ENCODE measurements at regions not wholly inside any gene's neighbourhood (a gene's known extent, or its start where the extent isn't known, plus 50 kb on each side); places are given as distances from the start of the nearest gene placed in this dataset.
"Not testable (repeated sequence)": the region's sequence is repeated elsewhere in the genome, so short reads cannot be mapped to it uniquely, and the experiment has no call there.

DNA sequence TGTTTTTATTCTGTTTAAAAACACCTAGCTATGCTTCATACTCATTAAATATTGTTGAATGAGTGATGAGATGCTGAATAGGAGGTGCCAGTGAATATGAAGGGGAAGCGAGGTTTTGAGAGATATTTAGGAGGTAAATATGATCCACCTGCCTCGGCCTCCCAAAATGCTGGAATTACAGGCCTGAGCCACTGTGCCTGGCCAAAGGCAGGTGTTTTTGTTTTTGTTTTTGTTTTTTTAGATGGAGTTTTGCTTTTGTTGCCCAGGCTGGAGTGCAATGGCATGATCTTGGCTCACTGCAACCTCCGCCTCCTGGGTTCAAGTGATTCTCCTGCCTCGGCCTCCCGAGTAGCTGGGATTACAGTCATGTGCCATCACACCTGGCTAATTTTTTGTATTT, 75.3 kb upstream of the VKORC1L1 start:
- H3K36me3 Mint-ChIP-seq; POLR2A ChIA-PET; ATAC-seq (ENCODE audit: low read depth); H3K27ac Mint-ChIP-seq; DNase-seq; H3K27me3 Mint-ChIP-seq; H3K4me3 Mint-ChIP-seq; H3K9me3 Mint-ChIP-seq: not testable (repeated sequence)
- peaks cover 10% of the 10 kb centered on the region for H3K4me1 Mint-ChIP-seq

DNA sequence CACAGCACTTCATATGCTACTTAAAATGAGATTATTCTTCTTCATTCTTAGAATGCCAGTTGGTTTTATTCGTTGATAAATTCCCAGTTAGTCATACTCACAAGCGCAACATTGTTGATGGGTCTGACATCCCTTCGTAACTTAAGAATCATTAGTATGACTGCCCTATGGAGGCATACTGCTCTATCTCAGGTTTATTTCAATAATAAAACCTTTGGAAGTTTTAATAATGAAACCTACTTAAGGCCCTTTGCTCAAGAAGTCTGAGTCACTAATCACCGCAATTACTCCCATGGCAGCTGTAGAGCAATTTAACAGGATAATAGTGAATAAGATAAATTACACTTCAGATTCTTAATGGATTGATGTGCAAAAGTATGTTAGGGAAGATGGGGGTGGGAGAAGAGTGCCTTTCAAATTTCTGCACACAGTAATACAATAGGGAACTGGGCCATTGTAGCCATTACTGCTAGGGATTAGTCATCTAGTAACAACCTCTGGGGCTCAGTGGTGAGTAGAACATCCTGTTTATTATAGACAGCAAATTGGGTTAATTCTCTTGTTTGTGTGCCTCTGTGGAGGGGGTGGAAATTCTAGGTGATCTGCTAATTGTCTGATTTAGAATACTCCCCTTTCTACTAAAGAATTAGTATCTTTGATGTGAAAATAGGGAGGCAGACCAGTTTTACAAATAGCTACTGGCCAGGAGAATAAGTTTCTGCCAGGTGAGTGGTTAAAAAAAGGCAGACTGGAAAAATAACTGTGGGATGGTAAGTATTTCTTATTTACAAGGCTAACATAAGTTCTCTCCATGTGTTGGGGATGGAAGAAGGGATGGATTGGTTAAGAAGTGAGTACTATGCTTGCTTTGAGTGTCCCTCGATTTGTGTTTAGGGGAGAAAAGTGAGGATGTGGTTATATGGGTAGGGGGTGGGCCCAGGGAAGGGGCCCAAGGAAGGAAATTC, 74.5 kb upstream of the VKORC1L1 start:
- H3K9me3 Mint-ChIP-seq: no peaks in the 10 kb centered on the region
- ATAC-seq (ENCODE audit: low read depth): peak; percentile 96
- peaks cover 10% of the 10 kb centered on the region for H3K4me1 Mint-ChIP-seq
- no peak for DNase-seq
- peaks cover 6% of the 10 kb centered on the region for H3K36me3 Mint-ChIP-seq
- POLR2A ChIA-PET: no interaction called here
- H3K27me3 Mint-ChIP-seq: no peaks in the 10 kb centered on the region
- H3K27ac Mint-ChIP-seq: peak overlapping the region; percentile 72
- peak overlapping the region; percentile 40 for H3K4me3 Mint-ChIP-seq

DNA sequence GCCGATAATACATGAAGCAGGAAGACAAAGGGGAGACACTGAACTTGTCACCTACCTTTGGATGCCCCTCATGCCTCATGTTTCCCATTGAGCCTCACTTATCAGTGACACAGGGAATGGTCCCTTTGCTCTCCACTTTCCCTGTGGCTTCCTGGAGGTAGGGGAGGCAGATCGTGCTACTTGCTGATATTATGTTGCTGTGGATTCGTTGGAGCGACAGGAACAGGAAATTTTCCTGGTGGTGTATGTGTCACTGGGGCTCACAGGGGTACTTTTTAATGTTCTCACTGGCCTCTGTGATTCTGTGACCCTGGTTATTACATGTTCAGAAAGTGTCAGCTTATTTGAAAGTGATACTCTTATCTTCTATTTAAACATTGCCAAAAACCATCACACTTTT, 72.7 kb upstream of the VKORC1L1 start:
- DNase-seq; H3K4me3 Mint-ChIP-seq; ATAC-seq (ENCODE audit: low read depth); H3K9me3 Mint-ChIP-seq; H3K36me3 Mint-ChIP-seq; H3K27ac Mint-ChIP-seq; POLR2A ChIA-PET; H3K27me3 Mint-ChIP-seq: not testable (repeated sequence)
- peaks cover 10% of the 10 kb centered on the region for H3K4me1 Mint-ChIP-seq

DNA sequence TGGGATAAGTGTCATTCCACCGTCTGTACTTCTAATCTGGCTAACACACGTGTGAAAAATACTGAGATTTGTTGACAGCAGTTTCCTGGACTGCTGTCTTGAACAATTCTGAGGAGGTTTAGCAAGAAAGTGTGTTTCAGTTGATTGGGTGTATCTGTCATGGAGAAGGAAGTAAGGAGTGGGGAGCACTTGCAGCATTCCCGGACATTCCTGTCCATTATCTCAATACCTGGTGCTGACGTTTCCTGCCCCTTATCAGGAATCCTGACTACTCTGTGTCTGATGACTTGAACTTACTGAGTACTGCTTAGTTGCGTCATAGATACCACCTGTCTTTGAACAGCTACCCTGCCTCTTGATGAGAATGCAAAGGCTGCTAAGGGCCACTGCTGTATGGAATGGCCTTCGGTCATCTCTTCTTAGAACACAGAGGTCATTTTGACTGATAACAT, 72.0 kb upstream of the VKORC1L1 start:
- no peaks in the 10 kb centered on the region for H3K9me3 Mint-ChIP-seq
- no peak overlapping the region for H3K4me3 Mint-ChIP-seq
- no peak overlapping the region for H3K27ac Mint-ChIP-seq
- POLR2A ChIA-PET: no interaction called here
- H3K36me3 Mint-ChIP-seq: peaks cover 6% of the 10 kb centered on the region
- DNase-seq (no peak), ATAC-seq (ENCODE audit: low read depth) (no peak)
- no peaks in the 10 kb centered on the region for H3K27me3 Mint-ChIP-seq
- peaks cover 10% of the 10 kb centered on the region for H3K4me1 Mint-ChIP-seq

DNA sequence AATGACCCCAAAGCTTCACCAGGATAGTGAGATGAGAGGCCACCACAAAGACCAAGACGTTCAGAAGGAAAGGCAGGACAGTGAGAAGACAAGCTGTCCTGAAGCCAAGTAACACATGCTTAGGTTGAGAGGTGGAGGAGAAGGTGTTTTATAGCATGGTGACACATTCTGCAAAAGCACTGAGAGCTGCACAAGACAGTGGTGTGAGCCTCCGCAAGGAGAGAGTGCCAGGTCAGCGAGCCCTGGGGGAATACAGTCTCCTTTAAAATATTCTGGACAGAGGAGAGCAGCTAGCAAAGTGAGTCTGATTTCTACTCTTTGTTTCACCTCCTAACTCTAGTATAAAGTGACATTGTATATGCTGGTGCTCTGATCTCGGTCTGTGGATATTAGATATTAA, 68.0 kb upstream of the VKORC1L1 start:
- H3K4me3 Mint-ChIP-seq: no peak overlapping the region
- peaks cover 2% of the 10 kb centered on the region for H3K27me3 Mint-ChIP-seq
- H3K27ac Mint-ChIP-seq: no peak overlapping the region
- ATAC-seq (ENCODE audit: low read depth) (no peak), DNase-seq (no peak)
- POLR2A ChIA-PET: interaction anchor here (0.6 kb wide), 1 partner anchor 872 kb away, joined by 4 read pairs; no protein-coding TSS in a partner anchor
- no peaks in the 10 kb centered on the region for H3K4me1 Mint-ChIP-seq
- H3K9me3 Mint-ChIP-seq: peaks cover 2% of the 10 kb centered on the region
- H3K36me3 Mint-ChIP-seq: peaks cover 3% of the 10 kb centered on the region

DNA sequence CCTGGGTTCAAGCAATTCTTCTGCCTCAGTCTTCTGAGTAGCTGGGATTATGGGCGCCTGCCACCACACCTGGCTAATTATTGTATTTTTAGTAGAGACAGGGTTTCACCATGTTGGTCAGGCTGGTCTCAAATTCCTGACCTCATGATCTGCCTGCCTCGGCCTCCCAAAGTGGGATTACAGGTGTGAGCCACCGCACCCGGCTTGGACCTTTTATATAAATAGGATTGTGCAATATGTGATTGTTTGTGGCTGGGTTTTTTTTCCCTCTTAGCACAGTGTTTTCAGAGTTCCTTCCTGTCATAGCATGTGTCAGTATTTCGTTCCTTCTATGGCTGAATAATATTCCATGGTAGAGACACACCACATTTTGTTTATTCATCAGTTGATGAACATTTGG, 65.8 kb upstream of the VKORC1L1 start:
- DNase-seq; H3K36me3 Mint-ChIP-seq; H3K9me3 Mint-ChIP-seq; H3K4me3 Mint-ChIP-seq; POLR2A ChIA-PET; H3K27ac Mint-ChIP-seq; ATAC-seq (ENCODE audit: low read depth); H3K4me1 Mint-ChIP-seq; H3K27me3 Mint-ChIP-seq: not testable (repeated sequence)

DNA sequence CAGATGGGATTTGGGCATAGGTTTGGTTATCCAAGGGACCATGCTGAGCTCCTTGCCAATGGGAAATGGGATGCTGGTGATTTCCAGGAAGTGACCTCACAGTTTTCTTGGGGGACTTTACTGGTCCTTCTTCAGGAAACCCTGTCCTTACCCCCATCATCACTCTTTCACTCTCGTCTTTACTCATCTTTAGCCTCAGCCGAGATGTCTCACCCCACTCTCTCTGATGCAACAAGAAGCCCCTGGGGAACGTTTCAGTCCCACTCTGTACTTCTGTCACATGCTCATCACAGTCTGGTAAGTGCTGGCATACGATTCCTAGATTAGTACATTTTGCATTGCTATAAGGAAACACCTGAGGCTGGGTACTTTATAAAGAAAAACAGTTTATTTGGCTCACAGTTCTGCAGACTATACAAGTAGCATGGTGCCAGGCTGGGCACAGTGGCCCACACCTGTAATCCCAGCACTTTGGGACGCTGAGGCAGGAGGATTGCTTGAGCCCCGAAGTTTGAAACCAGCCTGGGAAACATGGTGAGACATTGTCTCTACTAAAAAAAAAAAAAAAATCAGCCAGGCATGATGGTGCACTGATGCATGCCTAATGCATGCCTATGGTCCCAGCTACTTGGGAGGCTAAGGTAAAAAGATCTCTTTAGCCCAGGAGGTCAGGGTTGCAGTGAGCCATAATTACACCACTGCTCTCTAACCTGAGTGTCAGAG, 63.5 kb upstream of the VKORC1L1 start:
- no peak overlapping the region for H3K4me3 Mint-ChIP-seq
- H3K36me3 Mint-ChIP-seq: peaks cover 3% of the 10 kb centered on the region
- POLR2A ChIA-PET: no interaction called here
- no peaks in the 10 kb centered on the region for H3K4me1 Mint-ChIP-seq
- peaks cover 2% of the 10 kb centered on the region for H3K9me3 Mint-ChIP-seq
- H3K27me3 Mint-ChIP-seq: peaks cover 2% of the 10 kb centered on the region
- no peak for ATAC-seq (ENCODE audit: low read depth)
- no peak overlapping the region for H3K27ac Mint-ChIP-seq
- no peak for DNase-seq

DNA sequence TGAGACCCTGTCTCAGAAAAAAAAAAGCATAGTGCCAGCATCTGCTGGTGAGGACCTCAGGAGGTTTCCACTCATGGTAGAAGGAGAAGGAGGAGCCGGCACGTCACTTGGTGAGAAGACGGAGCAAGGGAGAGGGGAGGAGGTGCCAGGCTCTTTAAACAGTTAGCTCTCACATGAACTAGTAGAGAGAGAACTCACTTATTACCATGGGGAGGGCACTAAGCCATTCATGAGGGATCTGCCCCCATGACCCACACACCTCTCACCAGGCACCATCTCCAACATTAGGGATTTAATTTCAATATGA, 62.9 kb upstream of the VKORC1L1 start:
- no peak overlapping the region for H3K4me3 Mint-ChIP-seq
- DNase-seq (no peak), ATAC-seq (ENCODE audit: low read depth) (no peak)
- peaks cover 3% of the 10 kb centered on the region for H3K36me3 Mint-ChIP-seq
- POLR2A ChIA-PET: no interaction called here
- no peaks in the 10 kb centered on the region for H3K4me1 Mint-ChIP-seq
- H3K27me3 Mint-ChIP-seq: peaks cover 2% of the 10 kb centered on the region
- no peak overlapping the region for H3K27ac Mint-ChIP-seq
- H3K9me3 Mint-ChIP-seq: peaks cover 2% of the 10 kb centered on the region

DNA sequence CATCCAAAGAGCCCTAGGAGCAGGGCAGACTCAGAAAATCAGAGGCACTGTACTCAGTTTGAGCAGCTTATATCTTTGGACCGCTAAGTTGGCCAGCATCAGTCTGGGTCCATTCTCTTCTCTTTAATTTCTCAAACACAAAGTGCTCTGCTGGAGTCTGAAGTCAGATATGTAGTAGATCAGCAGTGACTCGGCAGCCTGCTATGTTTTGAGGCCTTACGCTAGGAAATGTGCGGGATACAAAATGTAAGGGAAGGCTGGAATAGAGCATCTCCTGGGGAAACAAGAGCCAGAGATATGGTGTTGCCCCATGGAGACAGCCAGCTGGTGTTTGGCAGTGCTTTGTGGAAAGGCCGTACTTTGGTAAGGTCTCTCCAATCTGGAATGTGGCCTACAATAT, 60.6 kb upstream of the VKORC1L1 start:
- DNase-seq: no peak
- POLR2A ChIA-PET: no interaction called here
- Mint-ChIP-seq H3K27me3 (no peaks in the 10 kb centered on the region), H3K36me3 (peaks cover 3% of the 10 kb centered on the region), H3K9me3 (peaks cover 2% of the 10 kb centered on the region), H3K27ac (no peak overlapping the region), H3K4me1 (no peaks in the 10 kb centered on the region), H3K4me3 (no peak overlapping the region)
- no peak for ATAC-seq (ENCODE audit: low read depth)

DNA sequence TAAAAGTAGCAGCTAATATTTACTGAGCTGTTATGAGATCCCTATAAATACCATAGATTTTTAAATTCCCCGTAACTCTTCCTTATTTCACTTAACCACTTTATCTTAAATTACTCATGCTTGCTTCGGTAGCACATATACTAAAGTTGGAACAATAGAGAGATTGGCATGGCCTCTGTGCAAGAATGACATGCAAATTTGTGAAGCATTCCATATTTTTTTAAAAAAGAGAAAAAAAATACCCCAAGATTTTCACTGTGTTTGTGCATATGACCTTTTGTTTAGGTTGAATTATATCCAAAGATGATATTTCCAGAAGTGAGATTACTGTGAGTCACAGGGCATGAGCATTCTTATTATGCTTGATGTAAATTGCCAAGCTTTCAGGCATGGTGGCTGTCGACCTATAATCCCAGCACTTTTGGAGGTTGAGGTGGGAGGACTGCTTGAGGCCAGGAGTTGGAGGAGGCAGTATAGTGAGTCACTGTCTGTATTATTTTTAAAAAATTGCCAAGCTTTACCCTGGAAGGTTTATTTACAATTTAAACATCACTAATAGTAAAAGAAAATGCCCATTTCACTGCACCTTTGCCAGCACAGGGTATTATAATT, 58.2 kb upstream of the VKORC1L1 start:
- H3K4me1 Mint-ChIP-seq; H3K4me3 Mint-ChIP-seq; POLR2A ChIA-PET; DNase-seq; H3K36me3 Mint-ChIP-seq; H3K27ac Mint-ChIP-seq; H3K27me3 Mint-ChIP-seq; ATAC-seq (ENCODE audit: low read depth); H3K9me3 Mint-ChIP-seq: not testable (repeated sequence)

DNA sequence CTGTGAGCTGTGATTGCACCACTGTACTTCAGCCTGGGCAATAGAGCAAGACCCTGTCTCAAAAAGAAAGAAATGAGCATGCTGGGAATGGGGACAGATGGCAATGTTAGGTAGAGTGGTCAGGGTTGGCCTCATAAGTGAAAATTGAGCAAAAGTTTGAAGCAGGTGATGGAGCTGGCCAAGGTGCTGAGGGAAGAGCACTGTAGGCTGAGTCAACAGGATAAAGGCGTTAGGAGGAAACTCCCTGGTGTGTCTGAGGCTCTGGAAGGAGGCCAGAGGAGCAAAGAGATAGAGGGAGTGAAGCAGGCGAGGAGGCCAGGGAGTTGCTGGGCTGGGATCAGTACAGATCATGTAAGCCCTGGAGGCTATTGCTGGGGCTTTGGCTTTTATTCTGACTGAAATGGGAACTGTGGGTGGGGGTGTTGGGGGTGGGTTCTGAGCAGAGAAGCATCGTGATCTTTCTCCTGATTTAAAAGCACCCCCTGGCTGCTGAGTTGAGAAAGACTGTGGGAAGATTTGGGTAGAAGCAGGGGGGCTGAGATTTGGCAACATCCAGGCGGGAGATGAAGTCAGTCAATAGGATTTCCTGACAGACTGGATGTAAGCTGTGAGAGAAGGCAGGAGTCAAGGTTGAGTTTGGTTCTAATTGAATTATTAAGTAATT, 52.5 kb upstream of the VKORC1L1 start:
- Mint-ChIP-seq H3K27ac (no peak overlapping the region), H3K9me3 (no peaks in the 10 kb centered on the region), H3K4me3 (no peak overlapping the region), H3K4me1 (no peaks in the 10 kb centered on the region), H3K36me3 (no peaks in the 10 kb centered on the region), H3K27me3 (no peaks in the 10 kb centered on the region)
- DNase-seq (no peak), ATAC-seq (ENCODE audit: low read depth) (no peak)
- POLR2A ChIA-PET: no interaction called here

All from activated naive CD8-positive, alpha-beta T cell treated with anti-CD3 and anti-CD28 coated beads, Interleukin-2, amount 10 ng/mL, durations not matched to agents 7 days and 5 days (primary cell).